Transverse colon (tissue), 4 donors: ENCODE measurements at regions not wholly inside any gene's neighbourhood (a gene's known extent, or its start where the extent isn't known, plus 50 kb on each side); places are given as distances from the start of the nearest gene placed in this dataset.

Experiments
- EP300 ChIP-seq: sonication (generic); formaldehyde crosslinking; IDR thresholded peaks from one replicate; pipeline ENCODE4 v1.6.1; 2017; ENCODE audit warnings: antibody characterized with exemption, low read depth
- POLR2A ChIP-seq: fragments of 450-650 bp; IDR thresholded peaks from one replicate; pipeline ENCODE4 v1.6.1; 2016; ENCODE audit warnings: antibody characterized with exemption, mild to moderate bottlenecking, moderate library complexity
- POLR2AphosphoS5 ChIP-seq, 3 donors: sonication (generic); formaldehyde crosslinking; IDR thresholded peaks; one replicate each; pipeline ENCODE4 v1.6.1; 2016; ENCODE audit warnings: antibody characterized with exemption in 3 of 3
- TF ChIP-seq, protein P1 (sequence below), 5 experiments: fragments of 200-600 bp in 3 of 5; fragments of 450-650 bp in 2 of 5; sonication (generic) in 3 of 5; IDR thresholded peaks; 1 replicate in 2 of 5; 2 replicates in 3 of 5; pipeline ENCODE4 v1.5.1; 2016 to 2017; ENCODE audit warnings: antibody characterized with exemption in 5 of 5, inconsistent platforms in 3 of 5, mild to moderate bottlenecking in 2 of 5, moderate library complexity in 1 of 5

DNA sequence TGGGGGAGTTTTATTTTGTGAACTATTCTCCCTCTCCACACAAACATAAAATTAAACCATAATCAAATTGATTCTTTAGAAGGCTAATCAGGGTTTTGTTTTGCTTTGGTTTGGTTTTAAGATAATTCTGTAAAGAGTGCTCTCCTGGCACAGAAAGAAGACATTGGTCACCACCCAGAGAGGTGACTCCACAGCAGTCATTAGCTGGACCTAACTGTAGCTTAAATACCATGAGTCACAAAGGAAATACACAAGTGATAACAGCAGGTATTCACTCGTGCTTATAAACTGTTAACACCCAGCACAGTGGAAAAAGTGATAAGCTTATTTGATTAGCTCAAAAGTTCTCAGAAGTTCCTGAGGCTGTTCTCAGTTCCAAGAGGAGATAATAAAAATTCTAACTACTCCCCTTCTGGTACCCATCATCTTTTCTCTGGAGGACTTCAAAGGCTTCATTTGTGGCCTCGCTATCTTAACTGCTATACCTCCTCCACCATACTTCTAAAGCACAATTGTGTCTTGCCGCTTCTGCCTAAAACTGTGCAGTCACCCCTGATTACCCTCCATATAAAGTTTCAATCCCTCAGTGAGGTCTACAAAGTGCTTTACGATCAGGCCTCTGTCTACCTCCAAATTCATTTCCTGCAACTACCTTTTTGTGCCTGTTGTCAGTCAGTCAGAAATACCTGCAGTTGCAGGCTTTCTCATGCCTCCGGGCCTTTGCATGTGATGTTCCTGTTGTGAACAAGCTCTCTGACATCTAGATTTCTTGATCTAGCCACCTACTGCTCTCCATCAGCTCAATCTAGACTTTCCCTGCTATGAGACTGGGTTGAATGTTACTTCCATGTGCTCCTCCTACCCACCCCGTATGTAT, 201.1 kb downstream of the SAMD5 start:
- TF ChIP-seq, protein P1, sequence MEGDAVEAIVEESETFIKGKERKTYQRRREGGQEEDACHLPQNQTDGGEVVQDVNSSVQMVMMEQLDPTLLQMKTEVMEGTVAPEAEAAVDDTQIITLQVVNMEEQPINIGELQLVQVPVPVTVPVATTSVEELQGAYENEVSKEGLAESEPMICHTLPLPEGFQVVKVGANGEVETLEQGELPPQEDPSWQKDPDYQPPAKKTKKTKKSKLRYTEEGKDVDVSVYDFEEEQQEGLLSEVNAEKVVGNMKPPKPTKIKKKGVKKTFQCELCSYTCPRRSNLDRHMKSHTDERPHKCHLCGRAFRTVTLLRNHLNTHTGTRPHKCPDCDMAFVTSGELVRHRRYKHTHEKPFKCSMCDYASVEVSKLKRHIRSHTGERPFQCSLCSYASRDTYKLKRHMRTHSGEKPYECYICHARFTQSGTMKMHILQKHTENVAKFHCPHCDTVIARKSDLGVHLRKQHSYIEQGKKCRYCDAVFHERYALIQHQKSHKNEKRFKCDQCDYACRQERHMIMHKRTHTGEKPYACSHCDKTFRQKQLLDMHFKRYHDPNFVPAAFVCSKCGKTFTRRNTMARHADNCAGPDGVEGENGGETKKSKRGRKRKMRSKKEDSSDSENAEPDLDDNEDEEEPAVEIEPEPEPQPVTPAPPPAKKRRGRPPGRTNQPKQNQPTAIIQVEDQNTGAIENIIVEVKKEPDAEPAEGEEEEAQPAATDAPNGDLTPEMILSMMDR (IDR thresholded peaks at IDR 0.05): no peak
- no peak for TF ChIP-seq POLR2A
- no peak for TF ChIP-seq EP300
- no peak for TF ChIP-seq POLR2AphosphoS5 (IDR thresholded peaks at IDR 0.05)
